GM10266 (cell line): ENCODE measurements at regions not wholly inside any gene's neighbourhood (a gene's known extent, or its start where the extent isn't known, plus 50 kb on each side); places are given as distances from the start of the nearest gene placed in this dataset.

Experiments used
- DNase-seq: peaks from one replicate; pipeline ENCODE4 v3.0.0; 2012; ENCODE audit errors: extremely low spot score
- CTCF ChIP-seq: IDR thresholded peaks from 2 replicates; pipeline ENCODE4 v1.5.1; 2012; ENCODE audit warnings: mild to moderate bottlenecking, low read depth; ENCODE audit not compliant: control insufficient read depth, insufficient read depth; ENCODE audit errors: missing control alignments

- TF ChIP-seq CTCF: no peak
- DNase-seq: no peak
Measured at GRCh38 chr13:33932769-33933406, 114.9 kb downstream of the RFC3 start.

GRCh38 chr13:33933810-33934209, 115.9 kb downstream of the RFC3 start:
- no peak for DNase-seq
- TF ChIP-seq CTCF: no peak

GRCh38 chr13:33934343-33934742, 116.4 kb downstream of the RFC3 start:
- TF ChIP-seq CTCF: no peak
- no peak for DNase-seq

- no peak for TF ChIP-seq CTCF
- DNase-seq: no peak
Measured at GRCh38 chr13:33934951-33935371, 117.0 kb downstream of the RFC3 start.

GRCh38 chr13:33935969-33936368, 118.0 kb downstream of the RFC3 start:
- no peak for DNase-seq
- no peak for TF ChIP-seq CTCF

- no peak for TF ChIP-seq CTCF
- no peak for DNase-seq
Measured at GRCh38 chr13:33937373-33938098, 119.6 kb downstream of the RFC3 start.

- no peak for TF ChIP-seq CTCF
- DNase-seq: no peak
Measured at GRCh38 chr13:33940256-33940655, 122.3 kb downstream of the RFC3 start.
